NCI-H510A treated with DMSO at 0.1 percent for 48 hours (cell line): ENCODE measurements at regions not wholly inside any gene's neighbourhood (a gene's known extent, or its start where the extent isn't known, plus 50 kb on each side); places are given as distances from the start of the nearest gene placed in this dataset.

ENCODE experiments used
- DNase-seq: peaks from one replicate; lab custom pipeline; 2025; lab: John Stamatoyannopoulos, UW

DNA sequence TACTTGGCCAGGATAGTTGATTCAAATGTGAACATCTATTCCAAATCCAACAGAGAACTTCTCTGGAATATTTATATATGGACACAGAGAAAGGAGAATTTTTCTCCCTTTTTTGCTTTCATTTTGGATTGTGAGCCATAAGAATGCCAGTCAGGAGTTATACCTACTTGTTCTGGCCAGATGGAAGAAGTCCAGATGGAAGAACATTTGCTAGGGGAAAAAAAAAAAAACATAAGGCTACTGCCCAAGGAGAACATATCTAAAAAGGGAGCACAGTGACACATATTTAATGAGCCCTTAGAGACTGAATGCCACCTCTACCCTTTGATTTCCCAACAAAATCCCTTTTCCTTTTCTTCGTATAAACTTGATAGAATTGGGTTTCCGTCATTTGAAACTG, 61.7 kb upstream of the PPP2R2B start:
- DNase-seq, result no peak

DNA sequence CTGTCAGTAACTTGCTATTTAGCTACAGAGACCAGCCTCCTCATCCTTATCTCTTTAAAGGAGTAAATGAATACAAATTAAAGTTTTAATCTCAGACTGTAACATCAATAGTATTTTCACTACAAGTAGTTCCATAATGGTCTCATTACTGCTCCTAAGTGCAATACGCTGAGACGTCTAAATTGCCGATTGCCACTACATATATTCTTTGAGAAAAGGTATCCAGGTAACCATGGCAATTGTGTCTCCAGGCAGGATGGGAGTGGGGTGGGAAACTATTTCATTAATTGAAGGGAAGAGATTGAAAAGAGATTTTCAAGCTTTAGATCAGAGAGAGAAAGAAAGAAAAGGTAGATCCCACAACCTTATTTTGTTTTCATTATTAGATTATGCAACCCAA, 65.5 kb upstream of the PPP2R2B start:
- no peak for DNase-seq

DNA sequence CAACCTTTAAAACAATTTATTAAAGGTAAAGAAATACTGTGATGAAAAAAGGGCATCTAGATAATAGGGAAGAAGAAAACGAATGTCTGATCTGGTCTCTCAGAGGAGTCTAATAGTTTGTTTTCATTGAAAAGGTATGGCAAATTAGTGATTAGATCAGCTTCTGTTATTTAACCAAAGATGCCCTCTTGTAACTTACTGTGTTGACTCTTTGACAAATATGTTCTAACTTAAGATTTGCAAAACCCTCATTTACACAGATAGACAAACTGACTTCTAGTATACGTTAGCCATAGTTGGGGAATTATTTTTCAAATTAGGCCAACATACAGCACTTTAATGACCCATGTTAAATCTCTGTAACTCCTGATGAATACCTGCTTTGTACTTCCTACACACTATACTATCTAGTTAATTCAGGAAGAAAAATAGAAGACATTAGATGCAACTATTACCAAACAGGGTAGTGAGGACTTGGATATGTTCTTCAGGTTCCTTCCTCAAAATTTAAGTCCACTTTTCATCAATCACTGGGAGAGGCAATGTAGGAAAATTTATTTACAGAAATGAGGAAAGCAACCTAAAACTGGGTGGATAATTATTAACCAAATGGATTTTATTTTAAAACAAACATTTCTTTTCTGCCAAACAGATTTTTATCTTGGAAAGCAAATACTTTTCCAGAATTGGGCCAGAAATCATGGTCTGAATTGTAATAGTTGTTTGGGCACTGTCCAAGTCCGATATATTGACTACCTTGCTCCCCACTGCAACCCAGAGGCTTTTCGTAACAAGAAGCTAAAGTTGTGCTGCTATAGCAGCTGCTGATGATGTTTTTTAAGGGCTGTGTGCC, 66.4 kb upstream of the PPP2R2B start:
- no peak for DNase-seq

DNA sequence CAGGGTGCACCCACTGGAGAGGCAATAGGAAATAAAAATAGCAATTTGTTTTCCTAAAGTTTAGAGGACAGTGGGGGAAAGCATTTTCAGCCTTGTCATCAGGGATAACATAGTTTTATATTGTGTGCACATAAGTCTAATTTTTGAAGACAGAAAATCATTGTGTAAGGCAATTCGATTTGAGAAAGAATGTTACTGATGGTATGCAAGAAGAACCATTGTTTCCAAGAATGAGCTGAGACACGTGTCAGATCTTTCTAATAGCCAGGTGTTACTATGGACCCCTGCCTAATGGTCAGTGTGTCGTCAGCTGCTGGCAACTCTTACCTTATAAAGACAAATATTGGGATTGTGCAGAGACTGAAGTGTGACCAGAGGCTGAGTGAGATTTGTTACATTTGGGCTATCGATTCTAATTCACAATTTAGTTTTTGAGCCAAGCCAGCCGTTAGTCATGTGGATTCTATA, 67.1 kb upstream of the PPP2R2B start:
- no peak for DNase-seq

DNA sequence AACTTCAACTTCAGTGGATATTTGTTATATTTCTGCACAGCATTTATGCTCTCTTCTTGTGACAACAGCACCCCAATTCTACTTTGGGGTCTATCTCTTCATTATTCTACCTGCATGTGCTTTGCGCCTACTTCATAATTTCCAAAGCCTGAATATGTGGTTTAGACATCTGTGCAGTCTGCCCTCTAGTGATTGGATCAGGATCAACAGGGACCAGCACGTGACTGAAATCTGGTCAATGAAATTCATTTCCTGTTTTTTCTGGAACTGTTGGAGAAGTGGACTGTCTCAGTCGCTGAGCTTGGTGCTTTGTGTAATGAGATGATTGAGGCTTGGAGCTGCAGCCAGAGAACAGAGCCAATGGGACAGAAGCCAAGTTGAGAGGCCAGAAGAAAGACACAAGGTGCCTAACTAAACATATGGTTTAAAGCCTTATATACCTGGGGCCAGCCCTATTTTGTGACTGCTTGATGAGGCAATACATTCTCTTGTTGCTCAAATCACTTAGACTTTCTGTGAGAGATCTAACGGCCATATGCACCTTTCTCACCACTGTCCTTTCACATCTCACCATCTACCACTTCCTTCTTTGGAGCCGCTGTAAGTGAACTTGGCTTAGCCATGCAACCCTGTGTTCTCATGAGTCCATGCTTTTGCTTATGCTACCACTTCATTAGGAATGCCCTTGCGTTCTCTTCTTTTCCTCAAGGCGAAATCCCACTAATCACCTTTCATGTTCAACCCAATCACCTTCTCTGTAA, 68.8 kb upstream of the PPP2R2B start:
- DNase-seq, result no peak

DNA sequence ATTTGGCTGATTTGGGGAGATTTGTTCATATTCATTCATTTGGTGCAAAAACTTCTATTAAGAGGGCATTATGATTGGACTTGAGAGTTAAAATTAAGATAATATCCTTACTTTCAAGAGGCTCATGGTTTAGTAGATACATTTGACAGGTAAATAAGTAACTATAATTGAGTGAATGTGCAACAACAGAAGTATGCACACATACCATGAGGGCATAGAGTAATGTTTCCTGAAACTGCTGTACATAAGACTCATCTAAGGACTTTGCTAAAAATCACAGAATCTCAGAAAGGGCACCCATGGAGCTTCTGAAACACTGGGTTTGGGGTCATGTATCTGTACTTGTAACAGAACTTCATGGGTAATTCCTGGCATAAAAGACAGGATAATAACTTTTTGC, 70.1 kb upstream of the PPP2R2B start:
- no peak for DNase-seq

DNA sequence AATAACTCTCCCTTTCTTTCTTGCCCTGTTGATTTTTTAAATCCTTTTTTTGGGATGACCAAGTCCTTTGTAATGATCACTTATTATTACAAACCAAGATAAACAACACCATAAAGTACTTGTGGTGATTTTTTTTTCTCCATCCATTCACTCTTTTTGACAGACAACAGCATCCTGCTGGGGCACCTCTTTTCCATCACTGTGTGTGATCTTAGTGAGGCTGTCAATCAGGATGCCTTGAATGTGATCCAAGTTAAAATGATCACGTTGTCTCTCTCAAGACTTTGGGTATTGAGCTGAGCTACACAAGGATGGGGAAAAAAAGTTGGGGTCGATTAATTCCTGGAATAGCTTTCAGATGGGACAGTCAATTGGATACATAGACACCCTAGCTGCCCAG, 73.6 kb upstream of the PPP2R2B start:
- DNase-seq, result no peak

DNA sequence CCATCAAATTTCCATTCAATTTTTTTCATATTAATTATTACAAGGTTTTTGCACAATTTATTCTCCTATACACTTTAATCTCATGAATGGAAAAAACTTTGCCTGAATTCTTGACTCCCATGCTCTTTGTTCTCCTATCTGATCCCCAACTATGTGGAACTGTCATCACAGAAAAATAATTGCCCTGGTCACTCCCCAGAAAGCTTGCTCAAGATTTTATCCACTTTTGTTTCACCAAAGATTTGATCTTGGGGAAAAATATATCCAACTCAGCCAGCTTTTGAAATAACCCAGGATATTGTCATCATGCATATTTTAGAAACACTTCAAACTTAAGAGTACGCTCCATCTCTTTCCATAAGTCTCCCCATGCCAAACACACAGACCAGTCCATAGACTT, 77.7 kb upstream of the PPP2R2B start:
- no peak for DNase-seq

DNA sequence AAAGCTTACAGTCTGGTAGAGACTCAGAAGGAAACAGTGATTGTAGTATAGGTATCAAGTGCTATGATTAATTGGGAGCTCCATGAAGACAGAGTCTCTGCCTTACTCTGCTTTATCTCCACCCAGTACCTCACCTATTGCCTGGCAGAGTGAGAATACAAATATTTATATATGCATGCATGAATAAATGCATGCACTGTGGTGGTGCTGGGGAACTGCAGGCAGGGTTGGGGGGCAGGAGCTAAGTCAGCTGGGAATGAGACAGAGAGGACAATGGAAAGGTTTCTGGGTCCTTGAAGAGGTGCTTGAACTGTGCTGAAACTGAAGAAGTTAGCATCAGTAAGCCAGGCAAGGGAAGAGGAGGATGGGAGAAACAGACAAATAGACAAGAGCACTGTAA, 80.8 kb upstream of the PPP2R2B start:
- peak; percentile 36 for DNase-seq

DNA sequence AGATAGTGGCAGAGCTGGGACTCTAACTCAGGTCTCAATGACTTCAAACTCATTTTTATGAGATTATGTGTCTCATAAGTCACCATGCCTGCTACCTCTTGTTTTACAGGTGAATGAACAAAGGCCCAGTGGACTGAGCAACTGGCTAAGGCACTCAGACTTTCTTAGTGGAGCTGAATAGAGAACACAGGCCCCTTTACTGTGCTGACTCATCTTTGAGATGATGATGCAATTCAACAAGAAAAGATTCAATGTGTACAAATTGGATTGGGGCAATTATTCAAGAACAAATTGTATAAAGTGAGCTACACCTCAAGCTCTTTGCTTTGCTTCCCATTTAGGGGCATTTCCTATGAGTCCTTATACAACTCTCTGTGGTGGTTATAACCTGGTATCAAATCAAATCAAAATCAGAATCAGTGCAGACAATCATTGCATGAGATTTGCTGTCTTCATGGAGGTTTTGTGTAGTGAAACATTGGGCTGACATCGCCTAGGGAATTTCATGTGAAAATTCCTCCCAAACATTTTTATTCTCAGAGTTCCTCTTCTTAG, 84.3 kb upstream of the PPP2R2B start:
- no peak for DNase-seq

DNA sequence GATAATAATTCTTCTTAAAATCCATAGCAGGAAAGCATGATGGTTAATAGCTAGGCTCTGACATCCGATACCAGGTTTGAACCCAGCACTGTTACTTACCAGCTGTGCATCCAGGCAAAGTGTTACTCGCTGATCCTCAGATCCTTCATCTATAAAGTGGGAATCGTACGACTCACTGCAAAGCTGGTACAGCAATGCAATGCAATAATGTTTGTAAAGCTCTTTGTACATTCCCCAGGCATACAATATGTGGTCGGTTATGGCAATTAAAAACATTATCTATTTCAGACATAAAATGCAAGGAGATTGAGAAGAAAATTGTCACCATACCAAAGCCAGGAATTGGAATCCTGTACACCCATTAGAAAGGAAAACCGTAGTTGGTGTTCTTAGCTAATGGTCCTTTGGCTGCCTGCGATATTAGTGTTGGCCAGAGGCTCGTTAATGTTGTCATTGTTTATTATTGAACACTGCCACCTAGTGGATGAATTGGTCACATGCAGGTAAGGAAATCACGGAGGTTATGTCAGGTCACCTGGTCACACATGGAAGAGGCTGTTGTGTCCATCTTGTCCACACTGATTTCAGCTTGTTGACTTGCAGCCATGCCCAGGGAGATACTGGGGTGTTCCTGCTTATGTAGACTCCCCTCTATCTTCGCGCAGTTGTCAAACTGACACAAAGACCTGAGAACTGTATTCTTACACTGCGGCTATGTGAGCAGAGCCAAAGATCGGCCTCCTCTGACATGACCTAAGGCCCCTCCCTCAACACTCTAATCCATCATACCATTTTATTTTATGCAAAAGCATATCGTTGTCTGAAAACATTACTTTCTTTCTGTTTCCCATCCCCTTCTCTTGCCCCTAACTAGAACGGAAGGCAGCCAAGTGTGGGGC, 87.5 kb upstream of the PPP2R2B start:
- peak; percentile 82 for DNase-seq

DNA sequence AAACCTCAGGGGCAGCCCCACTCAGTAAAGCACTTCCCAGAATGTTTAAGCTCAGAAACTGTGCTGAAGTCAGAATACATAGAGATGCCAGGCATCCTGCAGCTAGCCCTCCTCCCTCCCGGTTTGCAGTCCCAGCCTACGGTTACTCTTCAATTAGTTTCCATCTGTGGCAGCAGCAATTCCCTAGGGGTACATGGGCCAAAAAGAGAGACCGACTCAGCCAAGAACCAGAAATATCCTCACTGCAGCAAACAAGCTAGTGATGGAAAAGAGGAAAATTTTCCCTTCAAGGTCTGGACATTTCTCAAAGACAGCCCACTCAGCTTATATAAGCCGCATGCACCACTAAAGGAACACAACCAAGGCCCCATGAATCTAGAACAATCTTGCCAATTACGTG, 89.1 kb upstream of the PPP2R2B start:
- no peak for DNase-seq

DNA sequence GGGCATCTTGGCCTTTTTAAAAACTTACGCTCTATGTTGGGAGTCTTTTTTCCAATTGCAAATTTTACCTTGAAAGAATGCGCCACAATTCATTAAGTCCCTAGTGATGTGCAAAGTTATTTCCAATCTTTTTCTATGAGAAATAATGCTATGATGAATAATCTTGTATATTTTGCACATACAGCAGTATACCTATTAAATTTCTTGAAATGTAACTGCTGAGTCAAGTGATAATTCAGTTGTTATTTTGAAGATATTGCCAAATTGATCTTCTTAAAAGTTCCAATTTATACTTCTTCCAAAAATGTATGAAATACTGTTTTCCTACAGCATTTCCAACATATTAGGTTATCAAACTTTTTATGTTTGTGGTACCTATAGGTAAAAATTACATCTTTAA, 92.8 kb upstream of the PPP2R2B start:
- no peak for DNase-seq

DNA sequence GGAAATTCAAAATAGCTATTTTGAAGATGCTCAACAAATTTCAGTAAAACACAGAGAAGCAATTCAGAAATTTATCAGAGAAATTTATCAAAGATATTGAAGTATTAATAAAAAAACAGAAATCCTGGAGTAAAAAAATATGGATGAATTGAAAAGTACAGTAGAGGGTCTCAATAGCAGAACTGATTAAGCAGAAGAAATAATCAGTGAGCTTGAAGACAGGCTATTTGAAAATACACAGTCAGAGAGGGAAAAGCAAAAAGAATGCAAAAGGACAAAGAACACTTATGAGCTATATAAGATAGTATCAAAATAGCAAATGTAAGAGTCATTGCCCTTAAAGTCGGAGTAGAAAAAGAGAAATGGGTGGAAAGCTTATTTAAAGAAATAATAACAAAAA, 107.9 kb upstream of the PPP2R2B start:
- no peak for DNase-seq

DNA sequence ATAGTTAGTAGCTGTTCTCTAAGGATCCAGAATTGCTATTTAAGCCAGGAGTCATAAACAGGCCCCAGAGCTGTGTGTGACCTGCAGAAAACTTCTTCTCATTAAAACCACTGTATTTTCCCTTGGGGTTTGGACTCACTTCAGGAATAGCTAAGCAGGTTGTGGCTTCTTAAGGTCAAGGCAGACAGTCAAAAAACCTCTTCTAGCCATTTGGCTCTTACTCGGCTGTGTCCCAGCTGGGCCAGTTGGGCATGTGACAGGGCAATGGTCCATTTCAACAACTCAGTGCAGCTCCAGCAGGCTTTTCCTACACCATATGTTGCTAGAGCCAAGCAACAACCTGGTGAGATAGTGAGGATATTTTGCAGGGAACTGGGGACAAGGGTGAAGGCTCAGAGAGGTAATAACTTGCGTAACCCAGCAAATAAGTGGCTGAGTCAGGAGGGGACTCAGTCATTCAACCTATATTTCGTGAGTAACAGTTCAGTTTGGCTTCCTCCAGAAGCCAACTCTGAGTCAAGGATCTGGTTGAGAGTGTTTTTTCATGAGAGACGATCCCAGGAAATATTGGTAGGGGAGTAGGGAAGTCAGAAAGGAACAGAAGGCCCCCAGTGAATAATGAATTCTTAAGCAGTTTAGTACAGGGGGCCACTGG, 115.4 kb upstream of the PPP2R2B start:
- no peak for DNase-seq

DNA sequence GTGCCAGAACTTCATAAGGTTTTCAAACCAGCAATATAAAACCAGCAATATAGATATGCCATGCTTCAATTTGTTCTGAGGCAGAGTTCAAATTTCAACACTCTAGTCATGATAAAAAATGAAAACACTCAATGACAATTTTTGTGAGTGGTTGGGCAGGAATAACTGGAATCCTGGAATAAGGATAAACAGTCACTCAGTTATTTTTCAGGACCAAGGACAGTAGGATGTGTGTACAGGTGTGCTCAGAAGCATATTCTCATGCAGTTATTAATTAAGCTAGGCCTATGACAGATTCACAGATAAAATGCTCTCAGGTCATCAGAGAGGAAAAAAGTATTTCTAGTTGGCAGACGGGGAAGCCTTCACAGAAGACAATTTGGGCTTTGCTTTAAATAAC, 117.3 kb upstream of the PPP2R2B start:
- no peak for DNase-seq

DNA sequence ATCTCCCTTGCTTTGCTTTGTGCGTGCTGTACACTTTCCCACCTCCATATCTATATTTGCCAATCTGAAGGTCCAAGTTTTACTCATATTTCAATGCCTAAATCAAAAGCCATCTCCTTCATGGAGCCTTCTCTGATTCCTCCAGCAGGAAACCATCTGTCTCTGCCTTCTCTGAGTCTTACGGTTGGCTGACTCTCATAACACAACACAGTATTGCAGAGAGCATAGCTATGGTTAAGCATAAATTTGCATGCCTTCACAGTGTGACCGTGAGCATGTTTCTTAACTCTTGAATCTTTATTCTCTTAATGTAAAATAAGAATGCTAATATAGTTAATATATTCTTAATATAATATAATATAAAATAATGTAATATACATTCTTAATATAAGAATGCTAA, 136.8 kb upstream of the PPP2R2B start:
- no peak for DNase-seq

DNA sequence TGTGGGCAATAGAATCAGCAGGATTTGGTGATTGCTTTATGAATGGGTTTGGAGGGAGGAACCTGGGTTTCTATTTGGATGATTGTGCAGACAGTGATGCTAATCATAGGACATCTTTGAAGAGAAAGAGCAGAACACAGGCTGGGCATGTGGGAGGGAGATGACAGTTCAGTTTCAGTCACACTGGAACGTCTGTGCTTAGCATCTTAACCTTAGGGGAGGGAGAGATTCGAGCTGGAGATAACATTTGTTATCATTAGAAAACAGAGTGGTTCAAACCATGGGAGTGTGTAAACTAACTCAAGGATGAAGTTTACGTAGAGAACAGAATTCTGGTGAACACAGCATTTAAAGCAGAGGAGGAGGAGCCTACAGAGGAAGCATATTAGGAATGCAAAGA, 138.6 kb upstream of the PPP2R2B start:
- no peak for DNase-seq

DNA sequence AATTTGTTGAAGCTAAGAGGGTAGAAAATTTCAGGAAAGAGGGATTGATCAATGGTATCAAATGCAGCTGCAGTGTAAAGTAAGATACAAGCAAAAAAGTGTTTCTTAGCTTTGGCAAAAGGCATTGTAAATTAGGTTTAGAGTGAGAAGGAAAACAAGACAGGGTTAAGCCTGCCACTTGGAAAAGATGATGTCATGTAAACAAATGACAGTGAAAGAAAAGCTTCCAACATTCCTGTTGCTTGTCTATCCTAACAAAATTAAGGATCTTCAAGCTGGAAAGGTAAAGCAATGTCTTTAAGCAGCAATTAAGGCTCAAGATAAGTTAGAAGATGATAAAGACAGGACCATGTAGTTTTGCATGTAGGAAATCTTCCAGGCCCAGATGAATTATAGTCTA, 139.1 kb upstream of the PPP2R2B start:
- DNase-seq, result no peak

DNA sequence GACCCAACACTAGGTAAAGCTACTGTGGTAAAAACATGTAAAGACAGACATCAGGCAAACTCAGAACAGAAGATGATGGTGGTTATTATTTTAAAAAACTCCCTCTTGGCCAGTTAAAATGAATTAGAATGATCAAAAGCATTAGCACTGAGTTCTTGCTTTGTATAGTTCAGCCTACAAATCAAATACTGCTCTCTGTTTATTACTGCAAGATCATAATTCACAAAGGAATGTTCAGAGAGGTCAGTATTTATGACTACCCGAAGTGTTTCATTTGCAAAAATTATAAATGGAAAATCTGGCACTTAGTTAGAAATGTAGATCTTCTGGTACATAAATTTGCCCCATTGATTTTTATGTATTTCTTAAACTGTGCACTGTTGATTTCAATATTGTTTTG, 140.3 kb upstream of the PPP2R2B start:
- DNase-seq, result no peak

DNA sequence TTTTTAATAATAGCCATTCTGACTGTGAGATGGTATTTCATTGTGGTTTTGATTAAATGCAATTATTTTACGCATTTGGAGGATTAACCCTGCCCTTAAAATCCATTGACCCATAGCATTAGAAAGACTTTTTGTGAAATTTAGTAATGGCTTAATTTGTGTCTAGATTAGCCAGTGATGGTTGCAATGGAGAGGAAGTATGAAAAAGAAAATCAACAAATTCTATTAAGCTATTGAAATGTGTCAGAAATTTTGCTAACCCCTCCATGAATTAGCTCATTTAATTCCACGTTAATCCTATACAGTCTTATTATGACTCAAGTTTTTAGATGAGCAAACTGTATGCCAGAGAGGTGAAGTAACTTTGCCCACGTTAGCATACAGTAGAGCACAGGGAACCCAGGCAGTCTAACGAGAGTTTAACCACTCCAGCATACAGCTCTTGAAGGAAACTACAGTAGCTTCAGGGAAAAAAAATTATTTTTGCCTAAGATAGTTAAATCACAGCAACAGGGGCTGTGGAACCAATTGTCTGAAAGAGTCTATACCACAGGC, 158.2 kb upstream of the PPP2R2B start:
- no peak for DNase-seq
